Stimulated activated naive CD8-positive, alpha-beta T cell treated with anti-CD3 and anti-CD28 coated beads, Interleukin-15, amount 100 ng/mL, for 72 hours (primary cell): ENCODE measurements at regions not wholly inside any gene's neighbourhood (a gene's known extent, or its start where the extent isn't known, plus 50 kb on each side); places are given as distances from the start of the nearest gene placed in this dataset.

Source experiments
- ATAC-seq: fragments of 150-1000 bp; cut with Tn5 transposase; 2 replicates; pipeline ENCODE4 v1.10.0; 2021; ENCODE audit warnings: mild to moderate bottlenecking, moderate library complexity
- DNase-seq, 2 donors: peaks; one replicate each; pipeline ENCODE4 v3.0.0; 2021 to 2022
- H3K27ac Mint-ChIP-seq, 2 donors: one replicate each; pipeline ENCODE4 v1.8.0; 2022; ENCODE audit warnings: mild to moderate bottlenecking in 2 of 2, mixed read lengths in 2 of 2, moderate library complexity in 2 of 2
- H3K27me3 Mint-ChIP-seq: one replicate; pipeline ENCODE4 v1.8.0; 2022; ENCODE audit warnings: mixed read lengths
- H3K4me1 Mint-ChIP-seq: one replicate; pipeline ENCODE4 v1.8.0; 2022; ENCODE audit warnings: mild to moderate bottlenecking, mixed read lengths
- H3K4me3 Mint-ChIP-seq, 2 donors: one replicate each; pipeline ENCODE4 v1.8.0; 2022; ENCODE audit warnings: mild to moderate bottlenecking in 2 of 2, mixed read lengths in 2 of 2, moderate library complexity in 1 of 2
- H3K9me3 Mint-ChIP-seq, 2 donors: one replicate each; pipeline ENCODE4 v1.8.0; 2022; ENCODE audit warnings: mixed read lengths in 2 of 2

DNA sequence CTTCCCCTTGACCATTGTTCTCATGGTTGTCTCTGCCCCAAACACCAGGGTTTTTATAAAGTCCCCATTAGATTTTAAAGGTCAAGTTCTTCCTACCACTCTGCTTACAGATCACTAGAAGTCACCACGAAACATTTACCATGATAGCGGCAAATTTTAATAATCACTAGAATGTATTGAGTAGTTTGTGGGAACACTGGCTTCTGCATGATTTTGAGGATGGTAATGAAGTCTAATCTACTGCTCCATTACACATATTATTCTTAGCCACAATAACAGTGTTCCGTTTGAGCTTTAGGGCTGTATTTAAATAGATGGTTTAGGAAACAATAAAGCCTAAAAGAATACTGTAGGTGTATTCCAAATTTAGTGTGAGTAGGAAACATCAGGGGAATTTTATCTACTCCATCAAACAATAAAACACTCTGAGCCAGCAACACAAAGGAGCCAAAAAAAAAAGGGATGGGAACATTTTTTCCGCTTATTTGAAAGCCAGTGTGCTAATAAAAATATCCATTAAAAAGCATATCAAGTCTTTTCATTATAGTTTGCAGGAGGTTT lies 49.7 kb downstream of the KLF12 start:
- H3K27me3 Mint-ChIP-seq: no peaks in the 10 kb centered on the region
- ATAC-seq (no peak), DNase-seq (no peak)
- H3K4me1 Mint-ChIP-seq: peaks cover 60% of the 10 kb centered on the region
- H3K9me3 Mint-ChIP-seq: no peaks in the 10 kb centered on the region
- H3K27ac Mint-ChIP-seq: peak overlapping the region in 1 of 2 donors; percentile 47
- peak overlapping the region in 1 of 2 donors; percentile 27 for H3K4me3 Mint-ChIP-seq

DNA sequence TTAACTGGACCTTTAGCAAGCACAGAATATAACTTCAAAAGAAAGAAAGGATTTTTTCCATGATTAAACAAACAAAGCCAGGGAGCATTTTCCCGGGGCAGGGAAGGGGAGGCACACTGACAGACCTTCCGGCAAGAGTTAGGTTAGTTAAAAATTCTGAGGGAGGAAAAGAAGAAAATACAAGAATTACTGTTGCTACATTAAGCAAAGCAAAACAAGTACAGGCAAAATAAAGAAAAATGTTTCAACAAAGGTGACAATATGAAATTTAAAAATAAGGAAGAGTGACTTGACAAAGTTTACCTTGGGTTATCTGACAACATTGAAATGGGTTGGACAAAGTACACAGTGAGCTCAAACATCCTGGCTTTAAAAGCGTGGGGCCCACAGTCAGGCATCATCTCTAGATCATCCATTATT lies 51.5 kb downstream of the KLF12 start:
- H3K4me1 Mint-ChIP-seq: peaks cover 53% of the 10 kb centered on the region
- ATAC-seq (no peak), DNase-seq (no peak)
- H3K4me3 Mint-ChIP-seq: no peak overlapping the region
- H3K27ac Mint-ChIP-seq: no peak overlapping the region
- H3K9me3 Mint-ChIP-seq: no peaks in the 10 kb centered on the region
- H3K27me3 Mint-ChIP-seq: no peaks in the 10 kb centered on the region

GRCh38 chr13:74080762-74081161 lies 53.4 kb downstream of the KLF12 start:
- DNase-seq (no peak), ATAC-seq (no peak)
- Mint-ChIP-seq H3K4me3 (no peak overlapping the region), H3K4me1 (peaks cover 54% of the 10 kb centered on the region), H3K9me3 (no peaks in the 10 kb centered on the region), H3K27me3 (no peaks in the 10 kb centered on the region), H3K27ac (no peak overlapping the region)

GRCh38 chr13:74077792-74078191 lies 56.4 kb downstream of the KLF12 start:
- Mint-ChIP-seq H3K9me3 (peaks cover 0 to 5% of the 10 kb centered on the region in 2 donors), H3K4me1 (peaks cover 43% of the 10 kb centered on the region), H3K27ac (no peak overlapping the region), H3K27me3 (no peaks in the 10 kb centered on the region), H3K4me3 (no peak overlapping the region)
- ATAC-seq (no peak), DNase-seq (no peak)

- H3K27me3 Mint-ChIP-seq: no peaks in the 10 kb centered on the region
- H3K4me1 Mint-ChIP-seq: peaks cover 39% of the 10 kb centered on the region
- no peak for ATAC-seq
- no peak for DNase-seq
- H3K4me3 Mint-ChIP-seq: no peak overlapping the region
- H3K9me3 Mint-ChIP-seq: peaks cover 0 to 7% of the 10 kb centered on the region in 2 donors
- H3K27ac Mint-ChIP-seq: no peak overlapping the region
Measured at GRCh38 chr13:74077375-74077774, 56.8 kb downstream of the KLF12 start.

GRCh38 chr13:74074723-74075122 lies 59.5 kb downstream of the KLF12 start:
- DNase-seq: no peak
- ATAC-seq: no peak
- Mint-ChIP-seq H3K27me3 (no peaks in the 10 kb centered on the region), H3K9me3 (peaks cover 0 to 7% of the 10 kb centered on the region in 2 donors), H3K4me3 (no peak overlapping the region), H3K4me1 (peaks cover 39% of the 10 kb centered on the region), H3K27ac (no peak overlapping the region)

DNA sequence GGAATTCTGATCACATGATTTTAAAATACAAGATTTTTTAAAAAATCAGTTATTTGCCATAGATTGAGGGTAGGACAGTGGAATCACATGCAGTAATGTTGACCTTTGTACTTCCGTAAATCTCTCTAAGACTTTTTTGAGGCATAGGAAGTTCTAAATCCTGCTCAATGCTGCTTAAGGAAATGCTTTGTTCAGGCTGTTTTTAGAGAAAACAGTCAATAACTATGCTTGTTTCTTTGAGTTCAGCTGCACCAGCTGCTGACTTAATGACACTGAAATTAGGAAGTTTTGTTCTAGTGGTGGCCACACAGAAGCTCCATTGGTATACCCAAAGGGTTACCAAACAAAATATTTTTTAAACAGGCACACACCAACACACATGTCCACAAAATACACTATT lies 60.9 kb downstream of the KLF12 start:
- Mint-ChIP-seq H3K4me1 (peaks cover 52% of the 10 kb centered on the region), H3K4me3 (no peak overlapping the region), H3K27ac (no peak overlapping the region), H3K9me3 (peaks cover 0 to 7% of the 10 kb centered on the region in 2 donors), H3K27me3 (no peaks in the 10 kb centered on the region)
- no peak for ATAC-seq
- no peak for DNase-seq

DNA sequence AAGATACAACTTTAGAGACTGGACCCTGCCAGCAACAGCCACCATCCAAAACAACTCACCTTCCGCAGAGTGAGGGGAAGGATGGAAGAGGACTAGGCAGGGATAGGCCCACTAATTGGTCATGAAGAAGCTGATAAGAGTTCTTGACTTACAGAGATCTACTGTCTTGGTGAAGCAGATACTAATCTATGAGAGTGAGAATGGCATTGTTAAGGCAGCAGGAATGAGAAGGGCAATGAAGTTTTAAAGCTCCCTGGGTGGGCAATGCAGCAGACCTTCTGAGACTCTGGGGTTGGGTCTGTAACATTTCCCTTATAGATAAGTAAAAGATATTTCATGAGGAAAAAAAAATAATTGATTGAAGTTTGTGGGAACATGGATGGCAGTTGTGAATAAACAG lies 63.7 kb downstream of the KLF12 start:
- ATAC-seq: peak; percentile 44
- Mint-ChIP-seq H3K9me3 (peaks cover 0 to 7% of the 10 kb centered on the region in 2 donors), H3K4me1 (peaks cover 53% of the 10 kb centered on the region), H3K27ac (peak overlapping the region in 1 of 2 donors; percentile 85), H3K4me3 (peak overlapping the region; percentile 25 to 46), H3K27me3 (no peaks in the 10 kb centered on the region)
- DNase-seq: no peak

DNA sequence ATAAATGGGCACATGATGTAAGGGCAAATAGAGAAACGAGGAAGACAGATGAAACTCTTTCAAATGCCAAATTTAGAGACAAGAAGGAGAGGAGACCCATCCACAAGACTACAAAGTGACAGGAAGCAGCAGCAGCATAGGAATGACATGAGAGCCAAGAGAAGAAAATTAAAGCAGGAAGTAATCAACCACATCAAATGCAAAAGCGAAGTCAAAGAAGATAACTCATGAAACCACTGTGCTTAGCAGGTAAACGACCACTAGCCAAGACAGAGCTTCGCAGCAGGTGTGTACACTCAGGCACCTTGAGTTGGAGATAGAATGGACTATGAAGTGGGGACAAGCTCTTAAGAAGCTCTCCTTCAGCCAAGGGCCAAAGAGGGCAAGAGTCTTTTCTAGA lies 64.1 kb downstream of the KLF12 start:
- peak; percentile 83 for ATAC-seq
- Mint-ChIP-seq H3K9me3 (peaks cover 0 to 7% of the 10 kb centered on the region in 2 donors), H3K4me1 (peaks cover 54% of the 10 kb centered on the region), H3K27ac (peak overlapping the region in 1 of 2 donors; percentile 59), H3K4me3 (peak overlapping the region; percentile 25 to 46), H3K27me3 (no peaks in the 10 kb centered on the region)
- peak in 1 of 2 donors; percentile 17 for DNase-seq

GRCh38 chr13:74068471-74068870 lies 65.7 kb downstream of the KLF12 start:
- ATAC-seq (peak; percentile 62), DNase-seq (peak in 1 of 2 donors; percentile 29)
- Mint-ChIP-seq H3K27me3 (no peaks in the 10 kb centered on the region), H3K4me1 (peaks cover 58% of the 10 kb centered on the region), H3K27ac (no peak overlapping the region), H3K4me3 (no peak overlapping the region), H3K9me3 (peaks cover 0 to 7% of the 10 kb centered on the region in 2 donors)

- H3K4me3 Mint-ChIP-seq: no peak overlapping the region
- H3K9me3 Mint-ChIP-seq: peaks cover 0 to 2% of the 10 kb centered on the region in 2 donors
- DNase-seq (no peak), ATAC-seq (no peak)
- no peaks in the 10 kb centered on the region for H3K27me3 Mint-ChIP-seq
- no peak overlapping the region for H3K27ac Mint-ChIP-seq
- peaks cover 64% of the 10 kb centered on the region for H3K4me1 Mint-ChIP-seq
Measured at GRCh38 chr13:74067818-74068217, 66.4 kb downstream of the KLF12 start.

- Mint-ChIP-seq H3K4me3 (no peak overlapping the region), H3K4me1 (peaks cover 73% of the 10 kb centered on the region), H3K27ac (no peak overlapping the region), H3K9me3 (no peaks in the 10 kb centered on the region), H3K27me3 (no peaks in the 10 kb centered on the region)
- no peak for ATAC-seq
- DNase-seq: no peak
Measured at GRCh38 chr13:74066937-74067336, 67.3 kb downstream of the KLF12 start.

- H3K27me3 Mint-ChIP-seq: no peaks in the 10 kb centered on the region
- peaks cover 83% of the 10 kb centered on the region for H3K4me1 Mint-ChIP-seq
- H3K9me3 Mint-ChIP-seq: no peaks in the 10 kb centered on the region
- DNase-seq: no peak
- H3K27ac Mint-ChIP-seq: peak overlapping the region in 1 of 2 donors; percentile 0
- no peak overlapping the region for H3K4me3 Mint-ChIP-seq
- peak; percentile 53 for ATAC-seq
Measured at GRCh38 chr13:74064805-74065312, 69.3 kb downstream of the KLF12 start.

GRCh38 chr13:74063533-74064100 lies 70.6 kb downstream of the KLF12 start:
- ATAC-seq: no peak
- Mint-ChIP-seq H3K4me3 (peak overlapping the region; percentile 72 to 80), H3K4me1 (peaks cover 81% of the 10 kb centered on the region), H3K27me3 (no peaks in the 10 kb centered on the region), H3K9me3 (no peaks in the 10 kb centered on the region), H3K27ac (peak overlapping the region; percentile 71 to 91)
- no peak for DNase-seq

- H3K9me3 Mint-ChIP-seq: no peaks in the 10 kb centered on the region
- H3K4me3 Mint-ChIP-seq: peak overlapping the region; percentile 72 to 80
- no peaks in the 10 kb centered on the region for H3K27me3 Mint-ChIP-seq
- DNase-seq (no peak), ATAC-seq (peak; percentile 31)
- peak overlapping the region; percentile 71 to 91 for H3K27ac Mint-ChIP-seq
- peaks cover 78% of the 10 kb centered on the region for H3K4me1 Mint-ChIP-seq
Measured at GRCh38 chr13:74062933-74063332, 71.3 kb downstream of the KLF12 start.

DNA sequence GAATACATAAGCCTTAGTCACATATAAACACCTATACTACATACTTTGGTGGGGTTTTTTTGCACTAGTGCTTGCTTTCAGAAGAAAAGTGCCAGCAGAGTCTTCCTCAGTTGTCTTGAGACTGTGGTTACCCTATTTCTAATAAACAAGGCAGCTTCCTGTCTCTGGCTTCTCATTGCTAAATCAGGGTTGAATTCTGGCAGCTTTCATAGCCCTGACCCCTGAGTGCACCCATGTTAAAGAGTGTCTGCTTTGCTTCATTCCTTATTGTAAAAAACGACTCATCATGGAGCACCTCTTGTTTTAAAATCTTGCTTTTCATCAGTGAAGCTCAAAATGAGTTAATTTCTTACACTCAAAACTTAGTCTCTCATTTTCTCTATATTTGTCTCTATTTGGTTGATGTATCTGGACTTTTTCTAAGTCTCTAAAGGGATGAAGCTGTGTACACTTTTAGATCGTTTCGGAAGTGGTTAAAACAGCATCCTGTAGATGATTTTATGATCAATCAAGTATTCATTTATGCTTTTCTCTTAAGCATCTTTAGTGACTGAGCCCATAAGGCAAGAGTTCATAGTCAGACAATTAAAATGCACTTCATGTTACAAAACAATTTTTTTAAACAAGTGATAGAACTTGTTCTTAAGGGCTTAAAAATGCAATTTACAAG lies 72.1 kb downstream of the KLF12 start:
- Mint-ChIP-seq H3K27me3 (no peaks in the 10 kb centered on the region), H3K9me3 (no peaks in the 10 kb centered on the region), H3K4me1 (peaks cover 80% of the 10 kb centered on the region), H3K27ac (peak overlapping the region; percentile 10 to 63), H3K4me3 (peak overlapping the region; percentile 72 to 80)
- ATAC-seq: peak; percentile 87
- peak in 1 of 2 donors; percentile 12 for DNase-seq
